ENCODE measurements at regions not wholly inside any gene's neighbourhood (a gene's known extent, or its start where the extent isn't known, plus 50 kb on each side); places are given as distances from the start of the nearest gene placed in this dataset.

DNA sequence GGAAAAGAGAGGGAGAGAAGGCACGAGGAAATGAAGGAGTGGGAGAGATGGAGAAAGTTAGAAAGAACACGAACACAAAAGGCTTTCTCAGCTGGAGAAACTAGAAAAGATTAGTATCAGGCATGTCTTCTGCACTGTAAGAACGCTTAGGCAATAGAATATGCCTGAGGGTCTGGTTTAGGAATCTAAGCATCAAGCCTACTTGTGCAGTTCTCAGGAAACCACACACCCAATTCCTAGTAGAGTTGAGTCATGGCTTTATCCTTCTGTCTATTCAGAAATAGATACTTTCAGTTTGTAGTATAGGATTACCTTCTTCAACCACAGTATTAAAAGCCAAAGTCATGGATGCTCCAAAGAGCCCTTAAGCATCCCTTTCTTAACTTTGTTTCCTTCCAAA, 969.4 kb downstream of the NTRK3 start:
- TF ChIP-seq POLR2A (IDR thresholded peaks at IDR 0.05) (no peak), POLR2AphosphoS5 (IDR thresholded peaks at IDR 0.05) (no peak)
- TF ChIP-seq, protein P1, sequence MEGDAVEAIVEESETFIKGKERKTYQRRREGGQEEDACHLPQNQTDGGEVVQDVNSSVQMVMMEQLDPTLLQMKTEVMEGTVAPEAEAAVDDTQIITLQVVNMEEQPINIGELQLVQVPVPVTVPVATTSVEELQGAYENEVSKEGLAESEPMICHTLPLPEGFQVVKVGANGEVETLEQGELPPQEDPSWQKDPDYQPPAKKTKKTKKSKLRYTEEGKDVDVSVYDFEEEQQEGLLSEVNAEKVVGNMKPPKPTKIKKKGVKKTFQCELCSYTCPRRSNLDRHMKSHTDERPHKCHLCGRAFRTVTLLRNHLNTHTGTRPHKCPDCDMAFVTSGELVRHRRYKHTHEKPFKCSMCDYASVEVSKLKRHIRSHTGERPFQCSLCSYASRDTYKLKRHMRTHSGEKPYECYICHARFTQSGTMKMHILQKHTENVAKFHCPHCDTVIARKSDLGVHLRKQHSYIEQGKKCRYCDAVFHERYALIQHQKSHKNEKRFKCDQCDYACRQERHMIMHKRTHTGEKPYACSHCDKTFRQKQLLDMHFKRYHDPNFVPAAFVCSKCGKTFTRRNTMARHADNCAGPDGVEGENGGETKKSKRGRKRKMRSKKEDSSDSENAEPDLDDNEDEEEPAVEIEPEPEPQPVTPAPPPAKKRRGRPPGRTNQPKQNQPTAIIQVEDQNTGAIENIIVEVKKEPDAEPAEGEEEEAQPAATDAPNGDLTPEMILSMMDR (IDR thresholded peaks at IDR 0.05) = no peak

Data from prostate gland (tissue), 2 donors.